ENCODE measurements at regions not wholly inside any gene's neighbourhood (a gene's known extent, or its start where the extent isn't known, plus 50 kb on each side); places are given as distances from the start of the nearest gene placed in this dataset.

GRCh38 chr2:234670052-234670451 lies 173.2 kb upstream of the ARL4C start:
- Histone ChIP-seq H3K4me1 (peaks cover 0 to 3% (median 0%) of the 10 kb centered on the region in 4 donors), H3K36me3 (no peaks in the 10 kb centered on the region), H3K9me3 (no peaks in the 10 kb centered on the region), H3K27me3 (no peaks in the 10 kb centered on the region), H3K4me3 (no peak overlapping the region), H3K27ac (no peak overlapping the region)
- ATAC-seq (ENCODE audit: low FRiP score in 2 of 2) (no peak), DNase-seq (no peak)
- TF ChIP-seq EP300 (IDR thresholded peaks at IDR 0.05) (no peak), POLR2A (IDR thresholded peaks at IDR 0.05) (no peak), POLR2AphosphoS5 (IDR thresholded peaks at IDR 0.05) (no peak), CTCF (IDR thresholded peaks at IDR 0.05) (no peak)
- WGBS, 2 donors: 75 to 79% methylated on average over 3 of the region's 3 CpGs

GRCh38 chr2:234669621-234670020 lies 172.7 kb upstream of the ARL4C start:
- H3K36me3 ChIP-seq: no peaks in the 10 kb centered on the region
- no peaks in the 10 kb centered on the region for H3K9me3 ChIP-seq
- H3K27ac ChIP-seq: no peak overlapping the region
- DNase-seq (no peak), ATAC-seq (ENCODE audit: low FRiP score in 2 of 2) (no peak)
- H3K4me1 ChIP-seq: peaks cover 0 to 3% (median 0%) of the 10 kb centered on the region in 4 donors
- TF ChIP-seq POLR2A (IDR thresholded peaks at IDR 0.05): no peak
- no peak for TF ChIP-seq POLR2AphosphoS5 (IDR thresholded peaks at IDR 0.05)
- no peak for TF ChIP-seq CTCF (IDR thresholded peaks at IDR 0.05)
- TF ChIP-seq EP300 (IDR thresholded peaks at IDR 0.05): no peak
- H3K27me3 ChIP-seq: no peaks in the 10 kb centered on the region
- H3K4me3 ChIP-seq: no peak overlapping the region
- WGBS, 2 donors: 92 to 100% methylated on average over 2 of the region's 2 CpGs

GRCh38 chr2:234669001-234669400 lies 172.1 kb upstream of the ARL4C start:
- Histone ChIP-seq H3K27me3 (no peaks in the 10 kb centered on the region), H3K36me3 (no peaks in the 10 kb centered on the region), H3K4me1 (no peaks in the 10 kb centered on the region), H3K9me3 (no peaks in the 10 kb centered on the region), H3K27ac (no peak overlapping the region), H3K4me3 (no peak overlapping the region)
- ATAC-seq (ENCODE audit: low FRiP score in 2 of 2): no peak
- TF ChIP-seq POLR2A (IDR thresholded peaks at IDR 0.05) (no peak), CTCF (IDR thresholded peaks at IDR 0.05) (no peak), EP300 (IDR thresholded peaks at IDR 0.05) (no peak), POLR2AphosphoS5 (IDR thresholded peaks at IDR 0.05) (no peak)
- 85 to 88% methylated on average over 2 of the region's 2 CpGs for WGBS, 2 donors
- DNase-seq: no peak

GRCh38 chr2:234666911-234667310 lies 170.0 kb upstream of the ARL4C start:
- Histone ChIP-seq H3K36me3 (no peaks in the 10 kb centered on the region), H3K27ac (no peak overlapping the region), H3K4me1 (no peaks in the 10 kb centered on the region), H3K4me3 (no peak overlapping the region), H3K9me3 (no peaks in the 10 kb centered on the region), H3K27me3 (no peaks in the 10 kb centered on the region)
- ATAC-seq (ENCODE audit: low FRiP score in 2 of 2) (no peak), DNase-seq (no peak)
- 96 to 97% methylated on average over 3 of the region's 3 CpGs for WGBS, 2 donors
- TF ChIP-seq POLR2AphosphoS5 (IDR thresholded peaks at IDR 0.05): no peak
- no peak for TF ChIP-seq EP300 (IDR thresholded peaks at IDR 0.05)
- TF ChIP-seq CTCF (IDR thresholded peaks at IDR 0.05): no peak
- TF ChIP-seq POLR2A (IDR thresholded peaks at IDR 0.05): no peak

GRCh38 chr2:234665304-234665703 lies 168.4 kb upstream of the ARL4C start:
- WGBS, 2 donors: 82 to 89% methylated on average over 1 of the region's 1 CpG
- H3K9me3 ChIP-seq: no peaks in the 10 kb centered on the region
- no peak overlapping the region for H3K4me3 ChIP-seq
- DNase-seq (no peak), ATAC-seq (ENCODE audit: low FRiP score in 2 of 2) (no peak)
- no peaks in the 10 kb centered on the region for H3K27me3 ChIP-seq
- no peak for TF ChIP-seq POLR2A (IDR thresholded peaks at IDR 0.05)
- no peak for TF ChIP-seq EP300 (IDR thresholded peaks at IDR 0.05)
- TF ChIP-seq POLR2AphosphoS5 (IDR thresholded peaks at IDR 0.05): no peak
- no peaks in the 10 kb centered on the region for H3K4me1 ChIP-seq
- H3K36me3 ChIP-seq: no peaks in the 10 kb centered on the region
- no peak overlapping the region for H3K27ac ChIP-seq
